T-cell (primary cell): ENCODE measurements at regions not wholly inside any gene's neighbourhood (a gene's known extent, or its start where the extent isn't known, plus 50 kb on each side); places are given as distances from the start of the nearest gene placed in this dataset.

ENCODE experiments used
- ATAC-seq, 4 experiments: fragments of 200-7000 bp in 3 of 4; fragments of 150-1000 bp in 1 of 4; cut with Tn5 transposase; replicated peaks in 1 of 4; 1 replicate in 3 of 4; 2 replicates in 1 of 4; pipeline ENCODE4 v1.10.0; 2021; ENCODE audit warnings: moderate library complexity in 3 of 4, mild to moderate bottlenecking in 2 of 4, moderate number of reproducible peaks in 1 of 4
- CTCF ChIA-PET, 2 donors: fragments of 300-600 bp; sonication (Branson Sonifier 250); formaldehyde crosslinking; loops; one replicate each; lab custom pipeline; 2022; ENCODE audit warnings: antibody characterized with exemption in 2 of 2; lab: Charles Lee
- POLR2A ChIA-PET, 2 donors: fragments of 300-600 bp; sonication (Branson Sonifier 250); formaldehyde crosslinking; loops; one replicate each; lab custom pipeline; 2022; ENCODE audit warnings: antibody characterized with exemption in 2 of 2; lab: Charles Lee
- DNase-seq, 35 experiments: peaks; one replicate each; pipeline versions ENCODE4 v3.0.0 to v3.0.0-alpha.2; 2013 to 2023
- H3K27ac ChIP-seq: one replicate; pipeline ENCODE4 v1.5.1; 2013; ENCODE audit warnings: low read length
- H3K27me3 ChIP-seq, 2 experiments: replicated peaks in 1 of 2; 1 replicate in 1 of 2; 2 replicates in 1 of 2; pipeline versions ENCODE4 v1.6.1 to v1.7.0; 2013; ENCODE audit warnings: low read length in 1 of 2, mixed read lengths in 1 of 2; ENCODE audit not compliant: control insufficient read depth in 2 of 2, insufficient read depth in 2 of 2; ENCODE audit errors: extremely low read depth in 1 of 2
- H3K36me3 ChIP-seq, 2 donors: 1 replicate in 1 of 2; 2 replicates in 1 of 2; pipeline versions ENCODE4 v1.6.1 to v1.7.0; 2013; ENCODE audit warnings: low read length in 1 of 2; ENCODE audit not compliant: control insufficient read depth in 2 of 2, insufficient read depth in 1 of 2; ENCODE audit errors: extremely low read depth in 1 of 2
- H3K4me1 ChIP-seq, 2 experiments: 1 replicate in 1 of 2; 2 replicates in 1 of 2; pipeline versions ENCODE4 v1.6.1 to v1.7.0; 2013; ENCODE audit warnings: low read length in 2 of 2, mixed read lengths in 1 of 2; ENCODE audit not compliant: insufficient read depth in 2 of 2, control insufficient read depth in 1 of 2; ENCODE audit errors: extremely low read depth in 1 of 2
- H3K4me3 ChIP-seq, 2 donors: 1 replicate in 1 of 2; 2 replicates in 1 of 2; pipeline versions ENCODE4 v1.5.1 to v1.7.0; 2013; ENCODE audit warnings: mild to moderate bottlenecking in 2 of 2, low read length in 1 of 2, moderate library complexity in 1 of 2; ENCODE audit not compliant: control insufficient read depth in 1 of 2; ENCODE audit errors: extremely low read depth in 1 of 2
- H3K9me3 ChIP-seq: 2 replicates; pipeline ENCODE4 v1.7.0; 2013
- H3K27ac Mint-ChIP-seq, 2 donors: one replicate each; pipeline ENCODE4 v1.8.0; 2020 to 2021; ENCODE audit warnings: mild to moderate bottlenecking in 2 of 2, mixed read lengths in 2 of 2
- H3K27me3 Mint-ChIP-seq, 2 donors: one replicate each; pipeline ENCODE4 v1.8.0; 2021 to 2022; ENCODE audit warnings: mixed read lengths in 2 of 2
- H3K36me3 Mint-ChIP-seq: one replicate; pipeline ENCODE4 v1.8.0; 2021; ENCODE audit warnings: mixed read lengths
- H3K4me1 Mint-ChIP-seq, 3 donors: one replicate each; pipeline ENCODE4 v1.8.0; 2020 to 2022; ENCODE audit warnings: mixed read lengths in 3 of 3, mild to moderate bottlenecking in 1 of 3
- H3K4me3 Mint-ChIP-seq, 3 donors: one replicate each; pipeline ENCODE4 v1.8.0; 2020 to 2022; ENCODE audit warnings: mild to moderate bottlenecking in 3 of 3, mixed read lengths in 3 of 3, moderate library complexity in 3 of 3
- H3K9me3 Mint-ChIP-seq, 3 donors: one replicate each; pipeline ENCODE4 v1.8.0; 2020 to 2022; ENCODE audit warnings: mixed read lengths in 3 of 3
- WGBS: methylation state at CpG from one replicate; pipeline ENCODE4 v1.1.5; 2013; ENCODE audit warnings: missing lambda C conversion rate; ENCODE audit not compliant: insufficient coverage; 5-methylcytosine and 5-hydroxymethylcytosine counted together

- no peaks in the 10 kb centered on the region for H3K9me3 Mint-ChIP-seq
- no peak overlapping the region for H3K27ac ChIP-seq
- H3K27ac Mint-ChIP-seq = no peak overlapping the region
These were observed 131.5 kb upstream of the CTTNBP2NL start for GRCh38 chr1:112264553-112264952.

GRCh38 chr1:112265931-112266330, 130.1 kb upstream of the CTTNBP2NL start:
- no peak overlapping the region for H3K4me3 Mint-ChIP-seq
- Histone ChIP-seq H3K4me3 (no peak overlapping the region), H3K27me3 (peaks cover 0 to 4% of the 10 kb centered on the region in 2 experiments), H3K4me1 (no peaks in the 10 kb centered on the region), H3K9me3 (no peaks in the 10 kb centered on the region), H3K27ac (no peak overlapping the region), H3K36me3 (no peaks in the 10 kb centered on the region)
- ATAC-seq = no peak
- peaks cover 0 to 5% (median 0%) of the 10 kb centered on the region in 3 donors for H3K9me3 Mint-ChIP-seq
- H3K27ac Mint-ChIP-seq = no peak overlapping the region
- no CpG with 5 or more reads among the region's 1 CpG for WGBS
- DNase-seq = no peak
- ChIA-PET POLR2A (no interaction called here), CTCF (no interaction called here)
- peaks cover 14 to 28% of the 10 kb centered on the region in 2 donors for H3K27me3 Mint-ChIP-seq
- H3K36me3 Mint-ChIP-seq = no peaks in the 10 kb centered on the region
- H3K4me1 Mint-ChIP-seq = no peaks in the 10 kb centered on the region

More at GRCh38 chr1:112264553-112264952, 131.5 kb upstream of the CTTNBP2NL start:
- no peak overlapping the region for H3K4me3 Mint-ChIP-seq
- H3K27me3 Mint-ChIP-seq = peaks cover 12 to 27% of the 10 kb centered on the region in 2 donors
- ChIA-PET POLR2A (no interaction called here), CTCF (no interaction called here)
- DNase-seq (no peak), ATAC-seq (no peak)
- Histone ChIP-seq H3K4me3 (no peak overlapping the region), H3K36me3 (no peaks in the 10 kb centered on the region), H3K9me3 (no peaks in the 10 kb centered on the region), H3K4me1 (no peaks in the 10 kb centered on the region), H3K27me3 (no peaks in the 10 kb centered on the region)
- H3K4me1 Mint-ChIP-seq = no peaks in the 10 kb centered on the region
- no peaks in the 10 kb centered on the region for H3K36me3 Mint-ChIP-seq
- WGBS = 0% methylated on average over 1 of the region's 2 CpGs

GRCh38 chr1:112267206-112267605, 128.8 kb upstream of the CTTNBP2NL start:
- ATAC-seq (no peak), DNase-seq (no peak)
- Histone ChIP-seq H3K4me1 (no peaks in the 10 kb centered on the region), H3K36me3 (no peaks in the 10 kb centered on the region), H3K27ac (no peak overlapping the region), H3K4me3 (no peak overlapping the region), H3K9me3 (no peaks in the 10 kb centered on the region), H3K27me3 (peaks cover 0 to 4% of the 10 kb centered on the region in 2 experiments)
- Mint-ChIP-seq H3K27ac (no peak overlapping the region), H3K9me3 (peaks cover 0 to 5% (median 0%) of the 10 kb centered on the region in 3 donors), H3K4me3 (no peak overlapping the region), H3K36me3 (no peaks in the 10 kb centered on the region), H3K4me1 (no peaks in the 10 kb centered on the region), H3K27me3 (peaks cover 15 to 32% of the 10 kb centered on the region in 2 donors)
- ChIA-PET POLR2A (no interaction called here), CTCF (no interaction called here)
- no CpG with 5 or more reads among the region's 1 CpG for WGBS

- H3K9me3 Mint-ChIP-seq = peaks cover 0 to 5% (median 0%) of the 10 kb centered on the region in 3 donors
- DNase-seq (no peak), ATAC-seq (no peak)
- Histone ChIP-seq H3K9me3 (no peaks in the 10 kb centered on the region), H3K27me3 (peaks cover 0 to 4% of the 10 kb centered on the region in 2 experiments), H3K36me3 (no peaks in the 10 kb centered on the region), H3K4me3 (no peak overlapping the region), H3K4me1 (no peaks in the 10 kb centered on the region), H3K27ac (no peak overlapping the region)
- H3K36me3 Mint-ChIP-seq = no peaks in the 10 kb centered on the region
- H3K4me3 Mint-ChIP-seq = no peak overlapping the region
- no peak overlapping the region for H3K27ac Mint-ChIP-seq
- ChIA-PET POLR2A (no interaction called here), CTCF (no interaction called here)
- no peaks in the 10 kb centered on the region for H3K4me1 Mint-ChIP-seq
- peaks cover 17 to 35% of the 10 kb centered on the region in 2 donors for H3K27me3 Mint-ChIP-seq
These were observed 128.1 kb upstream of the CTTNBP2NL start for GRCh38 chr1:112267929-112268328.

- POLR2A ChIA-PET = no interaction called here
- H3K36me3 Mint-ChIP-seq = no peaks in the 10 kb centered on the region
- no peak overlapping the region for H3K4me3 ChIP-seq
- WGBS = no CpG with 5 or more reads among the region's 3 CpGs
- H3K36me3 ChIP-seq = no peaks in the 10 kb centered on the region
- H3K9me3 ChIP-seq = no peaks in the 10 kb centered on the region
- H3K4me1 ChIP-seq = no peaks in the 10 kb centered on the region
- H3K4me3 Mint-ChIP-seq = no peak overlapping the region
- H3K27ac ChIP-seq = no peak overlapping the region
- H3K9me3 Mint-ChIP-seq = peaks cover 0 to 5% (median 0%) of the 10 kb centered on the region in 3 donors
- ATAC-seq (no peak), DNase-seq (no peak)
- no peaks in the 10 kb centered on the region for H3K4me1 Mint-ChIP-seq
- H3K27ac Mint-ChIP-seq = no peak overlapping the region
- H3K27me3 Mint-ChIP-seq = peaks cover 17 to 37% of the 10 kb centered on the region in 2 donors
- peaks cover 0 to 4% of the 10 kb centered on the region in 2 experiments for H3K27me3 ChIP-seq
- CTCF ChIA-PET = no interaction called here
These were observed 127.6 kb upstream of the CTTNBP2NL start for GRCh38 chr1:112268408-112268807.

GRCh38 chr1:112271270-112271669, 124.7 kb upstream of the CTTNBP2NL start:
- H3K4me1 Mint-ChIP-seq = no peaks in the 10 kb centered on the region
- ATAC-seq (no peak), DNase-seq (no peak)
- WGBS = 90% methylated on average over 2 of the region's 3 CpGs
- peaks cover 23 to 36% of the 10 kb centered on the region in 2 donors for H3K27me3 Mint-ChIP-seq
- peaks cover 0 to 4% of the 10 kb centered on the region in 2 experiments for H3K27me3 ChIP-seq
- H3K9me3 Mint-ChIP-seq = peaks cover 5 to 14% (median 8%) of the 10 kb centered on the region in 3 donors
- no peaks in the 10 kb centered on the region for H3K36me3 Mint-ChIP-seq
- no peak overlapping the region for H3K4me3 Mint-ChIP-seq
- no peak overlapping the region for H3K27ac ChIP-seq
- ChIA-PET POLR2A (no interaction called here), CTCF (no interaction called here)
- H3K4me1 ChIP-seq = no peaks in the 10 kb centered on the region
- no peak overlapping the region for H3K4me3 ChIP-seq
- H3K27ac Mint-ChIP-seq = no peak overlapping the region
- peaks cover 3% of the 10 kb centered on the region for H3K9me3 ChIP-seq
- no peaks in the 10 kb centered on the region for H3K36me3 ChIP-seq
